ENCODE measurements at regions not wholly inside any gene's neighbourhood (a gene's known extent, or its start where the extent isn't known, plus 50 kb on each side); places are given as distances from the start of the nearest gene placed in this dataset.
"Not testable (repeated sequence)": the region's sequence is repeated elsewhere in the genome, so short reads cannot be mapped to it uniquely, and the experiment has no call there.

DNA sequence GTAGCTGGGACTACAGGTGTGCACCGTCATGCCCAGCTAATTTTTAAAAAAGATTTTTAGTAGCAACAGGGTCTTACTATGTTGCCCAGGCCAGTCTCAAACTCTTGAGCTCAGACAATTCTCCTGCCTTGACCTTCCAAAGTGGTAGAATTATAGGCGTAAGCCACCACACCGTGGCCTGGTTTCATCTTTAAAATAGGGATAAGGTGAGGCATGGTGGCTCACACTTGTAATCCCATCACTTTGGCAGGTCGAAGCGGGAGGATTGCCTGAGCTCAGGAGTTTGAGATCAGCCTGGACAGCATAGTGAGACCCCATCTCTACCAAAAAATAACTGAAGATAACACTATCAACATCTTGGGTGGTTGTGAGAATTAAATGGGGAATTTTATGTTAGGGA lies 84.6 kb upstream of the SPDYE9 start:
- TF ChIP-seq, protein P1, sequence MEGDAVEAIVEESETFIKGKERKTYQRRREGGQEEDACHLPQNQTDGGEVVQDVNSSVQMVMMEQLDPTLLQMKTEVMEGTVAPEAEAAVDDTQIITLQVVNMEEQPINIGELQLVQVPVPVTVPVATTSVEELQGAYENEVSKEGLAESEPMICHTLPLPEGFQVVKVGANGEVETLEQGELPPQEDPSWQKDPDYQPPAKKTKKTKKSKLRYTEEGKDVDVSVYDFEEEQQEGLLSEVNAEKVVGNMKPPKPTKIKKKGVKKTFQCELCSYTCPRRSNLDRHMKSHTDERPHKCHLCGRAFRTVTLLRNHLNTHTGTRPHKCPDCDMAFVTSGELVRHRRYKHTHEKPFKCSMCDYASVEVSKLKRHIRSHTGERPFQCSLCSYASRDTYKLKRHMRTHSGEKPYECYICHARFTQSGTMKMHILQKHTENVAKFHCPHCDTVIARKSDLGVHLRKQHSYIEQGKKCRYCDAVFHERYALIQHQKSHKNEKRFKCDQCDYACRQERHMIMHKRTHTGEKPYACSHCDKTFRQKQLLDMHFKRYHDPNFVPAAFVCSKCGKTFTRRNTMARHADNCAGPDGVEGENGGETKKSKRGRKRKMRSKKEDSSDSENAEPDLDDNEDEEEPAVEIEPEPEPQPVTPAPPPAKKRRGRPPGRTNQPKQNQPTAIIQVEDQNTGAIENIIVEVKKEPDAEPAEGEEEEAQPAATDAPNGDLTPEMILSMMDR (conservative IDR thresholded peaks at IDR 0.05; ENCODE audit: low read length) = not testable (repeated sequence)
- not testable (repeated sequence) for TF ChIP-seq EZH2phosphoT487 (IDR thresholded peaks at IDR 0.05; ENCODE audit: borderline replicate concordance, low read depth, low read length)
